Trophoblast cell (in vitro differentiated cells and primary cell): ENCODE measurements at regions not wholly inside any gene's neighbourhood (a gene's known extent, or its start where the extent isn't known, plus 50 kb on each side); places are given as distances from the start of the nearest gene placed in this dataset.

Experiments
- DNase-seq, 2 donors: peaks; one replicate each; pipeline ENCODE4 v3.0.0-alpha.2; 2016
- H2AFZ ChIP-seq: 2 replicates; pipeline ENCODE4 v1.6.1; 2013; ENCODE audit warnings: low read length, moderate library complexity, mild to moderate bottlenecking; ENCODE audit not compliant: insufficient read depth, poor library complexity
- H2AK5ac ChIP-seq: 2 replicates; pipeline ENCODE4 v1.6.1; 2013; ENCODE audit warnings: mild to moderate bottlenecking, low read length
- H2BK120ac ChIP-seq: 2 replicates; pipeline ENCODE4 v1.6.1; 2013; ENCODE audit warnings: low read length, mild to moderate bottlenecking, moderate library complexity; ENCODE audit not compliant: insufficient read depth, poor library complexity
- H2BK12ac ChIP-seq: 2 replicates; pipeline ENCODE4 v1.6.1; 2013; ENCODE audit warnings: mild to moderate bottlenecking, low read length, moderate library complexity
- H2BK5ac ChIP-seq: 2 replicates; pipeline ENCODE4 v1.6.1; 2013; ENCODE audit warnings: low read length, low read depth, moderate library complexity, mild to moderate bottlenecking; ENCODE audit not compliant: poor library complexity
- H3K14ac ChIP-seq: 2 replicates; pipeline ENCODE4 v1.6.1; 2013; ENCODE audit warnings: mild to moderate bottlenecking, low read length
- H3K18ac ChIP-seq: 2 replicates; pipeline ENCODE4 v1.6.1; 2013; ENCODE audit warnings: mild to moderate bottlenecking, low read length
- H3K23ac ChIP-seq: 2 replicates; pipeline ENCODE4 v1.6.1; 2013; ENCODE audit warnings: low read length
- H3K27ac ChIP-seq: 2 replicates; pipeline ENCODE4 v1.5.1; 2013; ENCODE audit warnings: low read depth, mild to moderate bottlenecking, inconsistent platforms, low read length, moderate library complexity
- H3K27me3 ChIP-seq: 2 replicates; pipeline ENCODE4 v1.6.1; 2013; ENCODE audit warnings: inconsistent platforms, mild to moderate bottlenecking, low read length, moderate library complexity; ENCODE audit not compliant: insufficient read depth
- H3K36me3 ChIP-seq, 2 experiments: 1 replicate in 1 of 2; 2 replicates in 1 of 2; pipeline ENCODE4 v1.6.1; 2013; ENCODE audit warnings: low read length in 2 of 2, mild to moderate bottlenecking in 2 of 2, moderate library complexity in 1 of 2; ENCODE audit not compliant: insufficient read depth in 2 of 2, control insufficient read depth in 1 of 2
- H3K4ac ChIP-seq: 2 replicates; pipeline ENCODE4 v1.6.1; 2013; ENCODE audit warnings: low read depth, mild to moderate bottlenecking, low read length, moderate library complexity
- H3K4me1 ChIP-seq, 2 experiments: 1 replicate in 1 of 2; 2 replicates in 1 of 2; pipeline ENCODE4 v1.6.1; 2013; ENCODE audit warnings: low read length in 2 of 2, mild to moderate bottlenecking in 2 of 2, moderate library complexity in 1 of 2; ENCODE audit not compliant: insufficient read depth in 2 of 2, control insufficient read depth in 1 of 2
- H3K4me2 ChIP-seq: 2 replicates; pipeline ENCODE4 v1.6.1; 2013; ENCODE audit warnings: inconsistent platforms, mild to moderate bottlenecking, low read length, moderate library complexity
- H3K4me3 ChIP-seq: 2 replicates; pipeline ENCODE4 v1.5.1; 2013; ENCODE audit warnings: mild to moderate bottlenecking, low read depth, low read length, inconsistent platforms
- H3K79me1 ChIP-seq: one replicate; pipeline ENCODE4 v1.6.1; 2013; ENCODE audit warnings: low read length
- H3K79me2 ChIP-seq: 2 replicates; pipeline ENCODE4 v1.6.1; 2013; ENCODE audit warnings: low read length, mild to moderate bottlenecking; ENCODE audit not compliant: control insufficient read depth, insufficient read depth, poor library complexity
- H3K9ac ChIP-seq: 2 replicates; pipeline ENCODE4 v1.6.1; 2013; ENCODE audit warnings: mild to moderate bottlenecking, low read length
- H3K9me3 ChIP-seq: 2 replicates; pipeline ENCODE4 v1.6.1; 2013; ENCODE audit warnings: low read depth, mild to moderate bottlenecking, control low read depth, inconsistent platforms, low read length; ENCODE audit not compliant: insufficient read depth
- H4K12ac ChIP-seq: 2 replicates; pipeline ENCODE4 v1.6.1; 2013; ENCODE audit warnings: low read depth, mild to moderate bottlenecking, low read length, moderate library complexity
- H4K8ac ChIP-seq: 2 replicates; pipeline ENCODE4 v1.6.1; 2013; ENCODE audit warnings: low read depth, mild to moderate bottlenecking, low read length, moderate library complexity
- H4K91ac ChIP-seq: one replicate; pipeline ENCODE4 v1.6.1; 2013; ENCODE audit warnings: low read depth, mild to moderate bottlenecking, low read length, moderate library complexity
- WGBS: extraction: QIAGEN DNeasy Blood & Tissue Kit; methylation state at CpG from one replicate; pipeline ENCODE4 v1.1.7; 2013; ENCODE audit warnings: missing lambda C conversion rate; ENCODE audit not compliant: insufficient read length, insufficient coverage; ENCODE audit errors: extremely low coverage; 5-methylcytosine and 5-hydroxymethylcytosine counted together

GRCh38 chr6:144678844-144679243, 393.7 kb downstream of the UTRN start:
- H3K27me3 ChIP-seq = no peaks in the 10 kb centered on the region
- no peak overlapping the region for H3K4me3 ChIP-seq
- no peak overlapping the region for H3K23ac ChIP-seq
- no peak overlapping the region for H3K14ac ChIP-seq
- H2AK5ac ChIP-seq = no peak overlapping the region
- H3K9ac ChIP-seq = no peak overlapping the region
- no peak overlapping the region for H3K4ac ChIP-seq
- H3K27ac ChIP-seq = no peak overlapping the region
- H2BK120ac ChIP-seq = no peak overlapping the region
- H3K4me1 ChIP-seq = peaks cover 4 to 6% of the 10 kb centered on the region in 2 experiments
- no peaks in the 10 kb centered on the region for H3K79me1 ChIP-seq
- no peak overlapping the region for H3K4me2 ChIP-seq
- H4K91ac ChIP-seq = no peak overlapping the region
- H3K36me3 ChIP-seq = no peaks in the 10 kb centered on the region
- H2BK5ac ChIP-seq = no peak overlapping the region
- H2AFZ ChIP-seq = no peak overlapping the region
- H2BK12ac ChIP-seq = no peak overlapping the region
- H3K9me3 ChIP-seq = no peaks in the 10 kb centered on the region
- no peaks in the 10 kb centered on the region for H3K79me2 ChIP-seq
- no peak overlapping the region for H4K8ac ChIP-seq
- H4K12ac ChIP-seq = no peak overlapping the region
- H3K18ac ChIP-seq = no peak overlapping the region
- no peak for DNase-seq
- WGBS = no CpG with 5 or more reads among the region's 1 CpG

GRCh38 chr6:144681334-144681733, 396.2 kb downstream of the UTRN start:
- H2BK5ac ChIP-seq = no peak overlapping the region
- H3K36me3 ChIP-seq = no peaks in the 10 kb centered on the region
- H4K91ac ChIP-seq = no peak overlapping the region
- H2BK120ac ChIP-seq = no peak overlapping the region
- H3K79me1 ChIP-seq = no peaks in the 10 kb centered on the region
- H3K9me3 ChIP-seq = no peaks in the 10 kb centered on the region
- H4K12ac ChIP-seq = no peak overlapping the region
- H3K4ac ChIP-seq = no peak overlapping the region
- no peak overlapping the region for H3K4me3 ChIP-seq
- no peak overlapping the region for H3K27ac ChIP-seq
- H3K23ac ChIP-seq = no peak overlapping the region
- H3K4me1 ChIP-seq = no peaks in the 10 kb centered on the region
- H3K27me3 ChIP-seq = no peaks in the 10 kb centered on the region
- H2AFZ ChIP-seq = no peak overlapping the region
- H3K79me2 ChIP-seq = no peaks in the 10 kb centered on the region
- no peak overlapping the region for H2BK12ac ChIP-seq
- H2AK5ac ChIP-seq = no peak overlapping the region
- no peak for DNase-seq
- WGBS = no CpG with 5 or more reads among the region's 3 CpGs
- H3K14ac ChIP-seq = no peak overlapping the region
- no peak overlapping the region for H3K4me2 ChIP-seq
- H3K18ac ChIP-seq = no peak overlapping the region
- no peak overlapping the region for H4K8ac ChIP-seq
- H3K9ac ChIP-seq = no peak overlapping the region

GRCh38 chr6:144683216-144684070, 398.3 kb downstream of the UTRN start:
- WGBS = no CpG with 5 or more reads among the region's 6 CpGs
- no peak overlapping the region for H3K4ac ChIP-seq
- H3K4me1 ChIP-seq = no peaks in the 10 kb centered on the region

GRCh38 chr6:144688713-144689112, 403.6 kb downstream of the UTRN start:
- no peak overlapping the region for H3K23ac ChIP-seq
- H3K4ac ChIP-seq = no peak overlapping the region
- no peak overlapping the region for H3K4me2 ChIP-seq
- no peak overlapping the region for H3K18ac ChIP-seq
- no peak overlapping the region for H4K8ac ChIP-seq
- H2AFZ ChIP-seq = no peak overlapping the region
- H3K9me3 ChIP-seq = no peaks in the 10 kb centered on the region
- DNase-seq = no peak
- H3K4me3 ChIP-seq = no peak overlapping the region
- no peak overlapping the region for H3K27ac ChIP-seq
- no peaks in the 10 kb centered on the region for H3K27me3 ChIP-seq
- no peak overlapping the region for H4K12ac ChIP-seq
- no peak overlapping the region for H2BK12ac ChIP-seq
- no peak overlapping the region for H2AK5ac ChIP-seq
- no peaks in the 10 kb centered on the region for H3K79me1 ChIP-seq
- H2BK5ac ChIP-seq = no peak overlapping the region
- no peak overlapping the region for H2BK120ac ChIP-seq
- H3K36me3 ChIP-seq = no peaks in the 10 kb centered on the region
- no peaks in the 10 kb centered on the region for H3K79me2 ChIP-seq
- H3K4me1 ChIP-seq = peaks cover 5% of the 10 kb centered on the region in 2 experiments
- H3K9ac ChIP-seq = no peak overlapping the region
- H3K14ac ChIP-seq = no peak overlapping the region
- H4K91ac ChIP-seq = no peak overlapping the region

More at GRCh38 chr6:144683216-144684070, 398.3 kb downstream of the UTRN start:
- H2AFZ ChIP-seq = no peak overlapping the region
- no peak overlapping the region for H4K8ac ChIP-seq
- H3K9ac ChIP-seq = no peak overlapping the region
- H3K27ac ChIP-seq = no peak overlapping the region
- H4K91ac ChIP-seq = no peak overlapping the region
- H3K79me2 ChIP-seq = no peaks in the 10 kb centered on the region
- H4K12ac ChIP-seq = no peak overlapping the region
- no peak overlapping the region for H3K14ac ChIP-seq
- no peak for DNase-seq
- no peaks in the 10 kb centered on the region for H3K36me3 ChIP-seq
- no peak overlapping the region for H3K4me2 ChIP-seq
- H2BK120ac ChIP-seq = no peak overlapping the region
- no peak overlapping the region for H2AK5ac ChIP-seq
- no peak overlapping the region for H2BK5ac ChIP-seq
- H2BK12ac ChIP-seq = no peak overlapping the region
- no peaks in the 10 kb centered on the region for H3K27me3 ChIP-seq
- H3K79me1 ChIP-seq = no peaks in the 10 kb centered on the region
- H3K9me3 ChIP-seq = no peaks in the 10 kb centered on the region
- no peak overlapping the region for H3K23ac ChIP-seq
- H3K4me3 ChIP-seq = no peak overlapping the region
- H3K18ac ChIP-seq = no peak overlapping the region
